Keratinocyte (primary cell): ENCODE measurements at regions not wholly inside any gene's neighbourhood (a gene's known extent, or its start where the extent isn't known, plus 50 kb on each side); places are given as distances from the start of the nearest gene placed in this dataset.

Experiments used
- DNase-seq: peaks from one replicate; pipeline ENCODE4 v3.0.0-alpha.2; 2011; ENCODE audit warnings: low read depth, missing footprints, low spot score
- FAIRE-seq: peaks from 2 replicates; lab custom pipeline; 2011; peaks lifted over from hg19 to GRCh38; lab: Jason Lieb, UNC
- H2AFZ ChIP-seq: 2 replicates; pipeline ENCODE4 v1.6.0; 2012; ENCODE audit warnings: low read length, control low read depth, inconsistent platforms; ENCODE audit not compliant: control insufficient read depth
- H3K27ac ChIP-seq: 2 replicates; pipeline ENCODE4 v1.5.1; 2011; ENCODE audit warnings: low read length; ENCODE audit not compliant: control insufficient read depth, insufficient read depth
- H3K27me3 ChIP-seq: 3 replicates; pipeline ENCODE4 v1.6.0; 2011; ENCODE audit warnings: low read length; ENCODE audit not compliant: control insufficient read depth, insufficient read depth; ENCODE audit errors: extremely low read depth
- H3K36me3 ChIP-seq, 2 experiments: 2 replicates in 1 of 2; 3 replicates in 1 of 2; pipeline ENCODE4 v1.5.1; 2011; ENCODE audit warnings: low read length in 2 of 2, mild to moderate bottlenecking in 1 of 2; ENCODE audit not compliant: control insufficient read depth in 2 of 2, insufficient read depth in 2 of 2; ENCODE audit errors: extremely low read depth in 1 of 2
- H3K4me1 ChIP-seq: 3 replicates; pipeline ENCODE4 v1.5.1; 2011; ENCODE audit warnings: low read length; ENCODE audit not compliant: control insufficient read depth, insufficient read depth; ENCODE audit errors: extremely low read depth
- H3K4me2 ChIP-seq: 3 replicates; pipeline ENCODE4 v1.6.0; 2011; ENCODE audit warnings: low read depth, low read length; ENCODE audit not compliant: control insufficient read depth, insufficient read depth; ENCODE audit errors: extremely low read depth
- H3K4me3 ChIP-seq, 3 experiments: fragments of 200-600 bp in 1 of 3; sonication (generic) in 1 of 3; 2 replicates in 2 of 3; 3 replicates in 1 of 3; pipeline ENCODE4 v1.5.1; 2011 to 2016; ENCODE audit warnings: low read length in 3 of 3, mild to moderate bottlenecking in 3 of 3, control low read depth in 2 of 3, inconsistent platforms in 1 of 3, low read depth in 1 of 3, mixed read lengths in 1 of 3, mixed run types in 1 of 3, moderate library complexity in 1 of 3; ENCODE audit not compliant: control insufficient read depth in 2 of 3, insufficient read depth in 2 of 3; ENCODE audit errors: extremely low read depth in 1 of 3
- H3K79me2 ChIP-seq: 2 replicates; pipeline ENCODE4 v1.6.0; 2012; ENCODE audit warnings: low read length; ENCODE audit not compliant: control insufficient read depth, insufficient read depth
- H3K9ac ChIP-seq: 3 replicates; pipeline ENCODE4 v1.6.0; 2011; ENCODE audit warnings: low read length; ENCODE audit not compliant: control insufficient read depth, insufficient read depth; ENCODE audit errors: extremely low read depth
- H3K9me1 ChIP-seq: 3 replicates; pipeline ENCODE4 v1.6.0; 2011; ENCODE audit warnings: low read length; ENCODE audit not compliant: control insufficient read depth, insufficient read depth; ENCODE audit errors: extremely low read depth
- H3K9me3 ChIP-seq: 2 replicates; pipeline ENCODE4 v1.5.1; 2012; ENCODE audit warnings: low read depth, low read length; ENCODE audit not compliant: control insufficient read depth
- H4K20me1 ChIP-seq: 3 replicates; pipeline ENCODE4 v1.6.0; 2011; ENCODE audit warnings: low read length; ENCODE audit not compliant: control insufficient read depth, insufficient read depth; ENCODE audit errors: extremely low read depth
- CTCF ChIP-seq, 3 experiments: IDR thresholded peaks in 1 of 3; conservative IDR thresholded peaks in 1 of 3; optimal IDR thresholded peaks in 1 of 3; 2 replicates in 2 of 3; 3 replicates in 1 of 3; pipeline versions ENCODE3 to v1.5.1; 2011; ENCODE audit warnings: low read length in 3 of 3, mild to moderate bottlenecking in 3 of 3, moderate library complexity in 2 of 3, control low read depth in 1 of 3, inconsistent platforms in 1 of 3; ENCODE audit not compliant: insufficient read depth in 2 of 3; ENCODE audit errors: extremely low read depth in 1 of 3
- EZH2 ChIP-seq: IDR thresholded peaks from one replicate; pipeline ENCODE4 v1.6.1; 2012; ENCODE audit warnings: inconsistent platforms, mild to moderate bottlenecking, low read length, moderate library complexity
- dilution Hi-C: fragments of 300-500 bp; cut with MboI; formaldehyde crosslinking; loops from one replicate; pipeline ENCODE4 v1.7.0; 2020; ENCODE audit warnings: low sequenced_read_pairs; ENCODE audit not compliant: extremely low pct_ligation_motif_present

GRCh38 chr2:121037480-121037879 lies 247.5 kb downstream of the TFCP2L1 start:
- DNase-seq, result no peak
- Histone ChIP-seq H3K79me2 (no peaks in the 10 kb centered on the region), H3K9me1 (no peaks in the 10 kb centered on the region), H3K27me3 (peaks cover 16% of the 10 kb centered on the region), H3K4me2 (no peak overlapping the region), H4K20me1 (no peaks in the 10 kb centered on the region), H3K4me1 (peaks cover 4% of the 10 kb centered on the region), H3K27ac (no peak overlapping the region), H3K9ac (no peak overlapping the region), H2AFZ (no peak overlapping the region), H3K36me3 (no peaks in the 10 kb centered on the region), H3K4me3 (no peak overlapping the region), H3K9me3 (no peaks in the 10 kb centered on the region)
- no peak for FAIRE-seq
- no peak for TF ChIP-seq CTCF (optimal IDR thresholded peaks at IDR 0.05 in 1 of 3, IDR thresholded peaks at IDR 0.05 in 1 of 3, conservative IDR thresholded peaks at IDR 0.05 in 1 of 3; ENCODE audit: extremely low read depth in 1 of 3, insufficient read depth in 2 of 3, low read length in 3 of 3)
- TF ChIP-seq EZH2, result no peak
- dilution Hi-C loops, result no loop called here

GRCh38 chr2:121038031-121038430 lies 247.0 kb downstream of the TFCP2L1 start:
- FAIRE-seq (no peak), DNase-seq (no peak)
- no peaks in the 10 kb centered on the region for H3K79me2 ChIP-seq
- H3K9ac ChIP-seq, result no peak overlapping the region
- no peaks in the 10 kb centered on the region for H3K9me3 ChIP-seq
- H3K36me3 ChIP-seq, result no peaks in the 10 kb centered on the region
- dilution Hi-C loops, result no loop called here
- TF ChIP-seq CTCF (optimal IDR thresholded peaks at IDR 0.05 in 1 of 3, IDR thresholded peaks at IDR 0.05 in 1 of 3, conservative IDR thresholded peaks at IDR 0.05 in 1 of 3; ENCODE audit: extremely low read depth in 1 of 3, insufficient read depth in 2 of 3, low read length in 3 of 3) (no peak), EZH2 (no peak)
- no peaks in the 10 kb centered on the region for H3K9me1 ChIP-seq
- peaks cover 16% of the 10 kb centered on the region for H3K27me3 ChIP-seq
- H3K4me1 ChIP-seq, result peaks cover 4% of the 10 kb centered on the region
- no peak overlapping the region for H3K4me2 ChIP-seq
- H3K27ac ChIP-seq, result no peak overlapping the region
- no peaks in the 10 kb centered on the region for H4K20me1 ChIP-seq
- H2AFZ ChIP-seq, result no peak overlapping the region
- H3K4me3 ChIP-seq, result no peak overlapping the region
